GM10248 (cell line): ENCODE measurements at regions not wholly inside any gene's neighbourhood (a gene's known extent, or its start where the extent isn't known, plus 50 kb on each side); places are given as distances from the start of the nearest gene placed in this dataset.

ENCODE experiments used
- CTCF ChIA-PET: fragments of 300-600 bp; sonication (Branson Sonifier 250); formaldehyde crosslinking; extraction: SDS; loops from one replicate; lab custom pipeline; 2021; ENCODE audit warnings: antibody characterized with exemption; lab: Yijun Ruan, JAX
- POLR2A ChIA-PET: fragments of 350-650 bp; sonication (Branson Sonifier 250); formaldehyde crosslinking; extraction: SDS; loops from one replicate; lab custom pipeline; 2020; ENCODE audit warnings: antibody characterized with exemption; lab: Yijun Ruan, JAX
- DNase-seq: peaks from one replicate; pipeline ENCODE4 v3.0.0; 2012; ENCODE audit errors: extremely low spot score
- TF ChIP-seq, protein P1 (sequence below): IDR thresholded peaks from 2 replicates; pipeline ENCODE4 v1.5.1; 2012; ENCODE audit warnings: mild to moderate bottlenecking, low read depth; ENCODE audit errors: extremely low read depth, missing control alignments, control extremely low read depth

DNA sequence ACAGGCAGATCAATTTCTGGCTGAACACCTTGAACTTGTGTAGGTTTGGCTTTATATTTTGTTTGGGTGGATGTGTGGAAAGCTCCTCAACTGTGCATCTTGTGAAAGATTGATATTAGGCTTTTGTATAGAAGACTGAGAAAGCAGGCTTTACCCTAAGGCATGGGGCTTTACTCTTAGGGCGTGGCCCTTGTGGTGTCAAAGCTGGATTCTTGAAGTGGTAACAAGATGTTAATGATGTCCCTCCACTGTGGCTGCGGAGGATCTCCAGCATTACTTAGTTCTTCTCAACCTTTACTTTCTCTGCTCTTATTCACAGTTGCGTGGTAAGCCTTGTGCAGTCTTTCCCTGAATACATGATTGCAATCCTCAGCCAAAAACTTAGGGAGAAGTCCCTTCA is 54.1 kb upstream of the HECTD2 start:
- no peak for DNase-seq
- POLR2A ChIA-PET = no interaction called here
- CTCF ChIA-PET = interaction anchor here (1.2 to 1.5 kb wide), 3 partner anchors 14 to 57 kb away, joined by 3 read pairs; no protein-coding TSS in a partner anchor

DNA sequence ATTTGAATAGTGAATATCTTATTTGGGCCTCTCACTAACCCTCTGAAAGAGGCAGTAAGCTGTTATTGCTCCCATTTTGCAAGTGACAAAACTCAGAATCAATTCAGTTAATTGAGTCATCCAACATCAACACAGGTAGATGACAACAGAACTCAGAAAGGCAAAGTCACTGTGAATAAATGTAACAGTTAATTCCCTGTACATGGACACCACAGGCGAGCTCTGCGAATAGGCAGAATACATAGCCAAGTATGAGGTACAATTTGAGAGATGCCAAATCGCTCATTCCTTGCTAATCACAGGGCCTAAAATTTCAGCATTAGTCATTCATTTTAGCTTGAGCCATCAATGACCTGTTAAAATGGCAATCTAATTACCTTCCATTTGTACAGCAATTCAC is 52.6 kb upstream of the HECTD2 start:
- ChIA-PET CTCF (interaction anchor here (1.0 to 1.6 kb wide), 4 partner anchors 17 to 277 kb away, joined by 3 to 5 read pairs (median 3); no protein-coding TSS in a partner anchor), POLR2A (no interaction called here)
- DNase-seq = no peak
- TF ChIP-seq, protein P1, sequence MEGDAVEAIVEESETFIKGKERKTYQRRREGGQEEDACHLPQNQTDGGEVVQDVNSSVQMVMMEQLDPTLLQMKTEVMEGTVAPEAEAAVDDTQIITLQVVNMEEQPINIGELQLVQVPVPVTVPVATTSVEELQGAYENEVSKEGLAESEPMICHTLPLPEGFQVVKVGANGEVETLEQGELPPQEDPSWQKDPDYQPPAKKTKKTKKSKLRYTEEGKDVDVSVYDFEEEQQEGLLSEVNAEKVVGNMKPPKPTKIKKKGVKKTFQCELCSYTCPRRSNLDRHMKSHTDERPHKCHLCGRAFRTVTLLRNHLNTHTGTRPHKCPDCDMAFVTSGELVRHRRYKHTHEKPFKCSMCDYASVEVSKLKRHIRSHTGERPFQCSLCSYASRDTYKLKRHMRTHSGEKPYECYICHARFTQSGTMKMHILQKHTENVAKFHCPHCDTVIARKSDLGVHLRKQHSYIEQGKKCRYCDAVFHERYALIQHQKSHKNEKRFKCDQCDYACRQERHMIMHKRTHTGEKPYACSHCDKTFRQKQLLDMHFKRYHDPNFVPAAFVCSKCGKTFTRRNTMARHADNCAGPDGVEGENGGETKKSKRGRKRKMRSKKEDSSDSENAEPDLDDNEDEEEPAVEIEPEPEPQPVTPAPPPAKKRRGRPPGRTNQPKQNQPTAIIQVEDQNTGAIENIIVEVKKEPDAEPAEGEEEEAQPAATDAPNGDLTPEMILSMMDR = no peak

More for the DNA sequence above, 54.1 kb upstream of the HECTD2 start:
- TF ChIP-seq, protein P1 = no peak
